ENCODE measurements at regions not wholly inside any gene's neighbourhood (a gene's known extent, or its start where the extent isn't known, plus 50 kb on each side); places are given as distances from the start of the nearest gene placed in this dataset.
A peak's percentile ranks its signal among the peaks of the same experiment; 100 is the strongest.

DNA sequence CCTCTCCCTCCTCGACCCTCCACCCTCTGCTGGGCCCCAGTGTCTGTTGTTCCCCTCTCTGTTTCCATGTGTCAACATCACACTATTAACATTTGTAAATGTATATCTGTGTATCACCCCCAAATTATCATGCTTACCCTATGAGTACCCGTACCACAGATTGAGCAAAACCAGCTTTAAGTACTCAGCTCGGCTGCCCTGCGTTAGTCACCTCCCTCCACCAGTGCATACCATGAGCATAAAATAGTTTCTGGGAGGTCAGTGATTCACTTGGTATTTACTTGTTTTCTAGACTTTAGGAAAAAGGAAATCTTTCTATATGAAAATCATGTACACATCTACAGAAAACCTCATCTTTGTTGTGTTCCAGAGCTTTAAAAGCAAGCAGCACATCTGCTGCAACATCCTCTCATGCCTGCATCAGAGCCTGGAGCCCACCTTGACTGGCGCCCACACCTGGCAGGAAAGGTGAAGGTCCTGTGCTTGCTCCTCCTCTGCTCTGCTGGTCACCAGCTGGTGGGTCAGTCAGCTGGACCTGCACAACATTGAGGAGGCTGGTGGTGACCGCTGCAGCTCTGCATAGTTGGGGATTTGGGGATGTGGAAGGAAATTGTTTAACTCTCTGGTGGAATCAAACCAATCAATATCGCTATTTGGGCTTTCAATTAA lies 214.4 kb upstream of the KLF3 start:
- Histone ChIP-seq H3K4ac (replicated peaks; ENCODE audit: insufficient read length, low read depth, low read length) (no peak overlapping the region), H3K27ac (ENCODE audit: low read depth, low read length) (no peak overlapping the region), H3K4me1 (replicated peaks in 1 of 4; ENCODE audit: control insufficient read depth in 3 of 4, insufficient read depth in 4 of 4, low read length in 3 of 4) (no peaks in the 10 kb centered on the region), H3K14ac (ENCODE audit: insufficient read length) (no peak overlapping the region), H2AFZ (ENCODE audit: low read length) (no peak overlapping the region), H3K9me3 (ENCODE audit: insufficient read depth in 2 of 2, low read depth in 1 of 2, low read length in 1 of 2) (peaks cover 0 to 3% of the 10 kb centered on the region in 2 experiments; a peak in 1 of 4 replicates), H2BK12ac (ENCODE audit: low read depth, low read length) (no peak overlapping the region), H2BK5ac (ENCODE audit: low read depth, low read length) (no peak overlapping the region), H2AK5ac (ENCODE audit: low read depth, low read length) (no peak overlapping the region), H3K27me3 (replicated peaks in 1 of 4; ENCODE audit: control insufficient read depth in 3 of 4, extremely low read depth in 1 of 4, insufficient read depth in 3 of 4, low read length in 3 of 4) (no peaks in the 10 kb centered on the region), H3K4me2 (ENCODE audit: insufficient read depth in 1 of 2, low read depth in 2 of 2, low read length in 2 of 2) (no peak overlapping the region), H4K5ac (ENCODE audit: insufficient read length, low read depth, low read length) (no peak overlapping the region), H3K79me2 (ENCODE audit: control insufficient read depth in 1 of 2, insufficient read depth in 2 of 2, low read length in 2 of 2) (no peaks in the 10 kb centered on the region), H3K9ac (replicated peaks in 1 of 4; ENCODE audit: extremely low read depth in 1 of 4, low read depth in 3 of 4, low read length in 3 of 4) (no peak overlapping the region), H2BK120ac (replicated peaks; ENCODE audit: low read depth, low read length) (no peak overlapping the region), H3K18ac (ENCODE audit: extremely low read depth, low read length) (no peak overlapping the region), H4K8ac (ENCODE audit: extremely low read depth, insufficient read depth, low read length) (no peak overlapping the region), H3K23me2 (ENCODE audit: low read depth, low read length) (no peaks in the 10 kb centered on the region), H3K56ac (replicated peaks; ENCODE audit: insufficient read length, low read depth, low read length) (no peak overlapping the region), H4K91ac (replicated peaks; ENCODE audit: insufficient read length, low read length) (no peak overlapping the region), H3K23ac (ENCODE audit: insufficient read length) (no peak overlapping the region), H3K4me3 (ENCODE audit: extremely low read depth in 1 of 4, insufficient read depth in 2 of 4, low read depth in 3 of 4, low read length in 4 of 4) (no peak overlapping the region), H2BK20ac (ENCODE audit: low read length) (no peak overlapping the region), H2BK15ac (ENCODE audit: low read length) (no peak overlapping the region), H4K20me1 (replicated peaks in 1 of 2; ENCODE audit: control insufficient read depth in 1 of 2, insufficient read depth in 2 of 2, low read length in 2 of 2) (no peaks in the 10 kb centered on the region), H3K36me3 (ENCODE audit: control insufficient read depth in 2 of 4, insufficient read depth in 4 of 4, low read length in 3 of 4) (no peaks in the 10 kb centered on the region), H3K79me1 (ENCODE audit: low read depth, low read length) (no peaks in the 10 kb centered on the region)
- POLR2A ChIA-PET (ENCODE audit: partially characterized antibody), result interaction anchor here (1.5 kb wide), 1 partner anchor 225 kb away, joined by 4 read pairs; no protein-coding TSS in a partner anchor
- TF ChIP-seq, protein P1, sequence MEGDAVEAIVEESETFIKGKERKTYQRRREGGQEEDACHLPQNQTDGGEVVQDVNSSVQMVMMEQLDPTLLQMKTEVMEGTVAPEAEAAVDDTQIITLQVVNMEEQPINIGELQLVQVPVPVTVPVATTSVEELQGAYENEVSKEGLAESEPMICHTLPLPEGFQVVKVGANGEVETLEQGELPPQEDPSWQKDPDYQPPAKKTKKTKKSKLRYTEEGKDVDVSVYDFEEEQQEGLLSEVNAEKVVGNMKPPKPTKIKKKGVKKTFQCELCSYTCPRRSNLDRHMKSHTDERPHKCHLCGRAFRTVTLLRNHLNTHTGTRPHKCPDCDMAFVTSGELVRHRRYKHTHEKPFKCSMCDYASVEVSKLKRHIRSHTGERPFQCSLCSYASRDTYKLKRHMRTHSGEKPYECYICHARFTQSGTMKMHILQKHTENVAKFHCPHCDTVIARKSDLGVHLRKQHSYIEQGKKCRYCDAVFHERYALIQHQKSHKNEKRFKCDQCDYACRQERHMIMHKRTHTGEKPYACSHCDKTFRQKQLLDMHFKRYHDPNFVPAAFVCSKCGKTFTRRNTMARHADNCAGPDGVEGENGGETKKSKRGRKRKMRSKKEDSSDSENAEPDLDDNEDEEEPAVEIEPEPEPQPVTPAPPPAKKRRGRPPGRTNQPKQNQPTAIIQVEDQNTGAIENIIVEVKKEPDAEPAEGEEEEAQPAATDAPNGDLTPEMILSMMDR (IDR thresholded peaks at IDR 0.05; ENCODE audit: control extremely low read depth in 1 of 3, insufficient read depth in 1 of 3, low read depth in 1 of 3, low read length in 3 of 3), result peak; percentile 46 to 75 (median 69)
- TF ChIP-seq SUZ12 (IDR thresholded peaks at IDR 0.05; ENCODE audit: low read length) (no peak), RAD21 (IDR thresholded peaks at IDR 0.05 in 1 of 2, conservative IDR thresholded peaks at IDR 0.05 in 1 of 2; ENCODE audit: low read depth in 2 of 2, low read length in 2 of 2) (peak; percentile 44 to 63)
- DNase-seq (ENCODE audit: low read depth in 1 of 2, low spot score in 2 of 2) (no peak), FAIRE-seq (no peak)
- WGBS, 2 experiments (ENCODE audit: extremely low coverage in 1 of 2, insufficient coverage in 1 of 2, insufficient read length in 1 of 2, insufficient replicate concordance in 2 of 2, low coverage in 1 of 2, low lambda C conversion rate in 2 of 2, missing lambda C conversion rate in 1 of 2), result 87% methylated on average over 7 of the region's 7 CpGs; no CpG with 5 or more reads in 1 of the 2 experiments
- CTCF ChIA-PET (ENCODE audit: partially characterized antibody), result interaction anchor here (0.7 to 2.2 kb wide), 20 partner anchors 8 to 272 kb away, joined by 3 to 10 read pairs (median 4); no protein-coding TSS in a partner anchor
